Activated CD8-positive, alpha-beta T cell treated with anti-CD3 and anti-CD28 coated beads for 36 hours (primary cell): ENCODE measurements at regions not wholly inside any gene's neighbourhood (a gene's known extent, or its start where the extent isn't known, plus 50 kb on each side); places are given as distances from the start of the nearest gene placed in this dataset.

Experiments
- ATAC-seq: fragments of 200-7000 bp; cut with Tn5 transposase; one replicate; pipeline ENCODE4 v1.10.0; 2021; ENCODE audit warnings: mild to moderate bottlenecking, moderate library complexity
- CTCF ChIA-PET: fragments of 350-600 bp; sonication (Branson Sonifier 250); formaldehyde crosslinking; loops from one replicate; lab custom pipeline; 2021; ENCODE audit warnings: antibody characterized with exemption; lab: Charles Lee
- POLR2A ChIA-PET: fragments of 350-600 bp; sonication (Branson Sonifier 250); formaldehyde crosslinking; loops from one replicate; lab custom pipeline; 2021; ENCODE audit warnings: antibody characterized with exemption; lab: Charles Lee
- DNase-seq: peaks from one replicate; pipeline ENCODE4 v3.0.0-alpha.2; 2020
- H3K27ac Mint-ChIP-seq: one replicate; pipeline ENCODE4 v1.8.0; 2021; ENCODE audit warnings: mild to moderate bottlenecking, mixed read lengths
- H3K27me3 Mint-ChIP-seq: one replicate; pipeline ENCODE4 v1.8.0; 2021; ENCODE audit warnings: mixed read lengths
- H3K36me3 Mint-ChIP-seq: one replicate; pipeline ENCODE4 v1.8.0; 2021; ENCODE audit warnings: low read depth, mixed read lengths
- H3K4me1 Mint-ChIP-seq: one replicate; pipeline ENCODE4 v1.8.0; 2021; ENCODE audit warnings: low read depth, mixed read lengths
- H3K4me3 Mint-ChIP-seq: one replicate; pipeline ENCODE4 v1.8.0; 2021; ENCODE audit warnings: mild to moderate bottlenecking, moderate library complexity, mixed read lengths
- H3K9me3 Mint-ChIP-seq: one replicate; pipeline ENCODE4 v1.8.0; 2021; ENCODE audit warnings: mixed read lengths
- intact Hi-C: fragments of 100-400 bp; cut with micrococcal nuclease; formaldehyde crosslinking; loops from one replicate; pipeline ENCODE4 v1.10.0; 2022
- TF ChIP-seq, protein P1 (sequence below): fragments of 200-600 bp; IDR thresholded peaks from one replicate; pipeline ENCODE4 v1.8.0; 2022; ENCODE audit warnings: antibody characterized with exemption, mild to moderate bottlenecking

- intact Hi-C loops, result no loop called here
Measured at GRCh38 chr7:34332006-34332405, 326.0 kb upstream of the NPSR1 start.

GRCh38 chr7:34333184-34333583, 324.8 kb upstream of the NPSR1 start:
- Mint-ChIP-seq H3K36me3 (no peaks in the 10 kb centered on the region), H3K4me1 (no peaks in the 10 kb centered on the region), H3K27ac (no peak overlapping the region), H3K4me3 (no peak overlapping the region), H3K27me3 (no peaks in the 10 kb centered on the region), H3K9me3 (peaks cover 4% of the 10 kb centered on the region)
- TF ChIP-seq, protein P1, sequence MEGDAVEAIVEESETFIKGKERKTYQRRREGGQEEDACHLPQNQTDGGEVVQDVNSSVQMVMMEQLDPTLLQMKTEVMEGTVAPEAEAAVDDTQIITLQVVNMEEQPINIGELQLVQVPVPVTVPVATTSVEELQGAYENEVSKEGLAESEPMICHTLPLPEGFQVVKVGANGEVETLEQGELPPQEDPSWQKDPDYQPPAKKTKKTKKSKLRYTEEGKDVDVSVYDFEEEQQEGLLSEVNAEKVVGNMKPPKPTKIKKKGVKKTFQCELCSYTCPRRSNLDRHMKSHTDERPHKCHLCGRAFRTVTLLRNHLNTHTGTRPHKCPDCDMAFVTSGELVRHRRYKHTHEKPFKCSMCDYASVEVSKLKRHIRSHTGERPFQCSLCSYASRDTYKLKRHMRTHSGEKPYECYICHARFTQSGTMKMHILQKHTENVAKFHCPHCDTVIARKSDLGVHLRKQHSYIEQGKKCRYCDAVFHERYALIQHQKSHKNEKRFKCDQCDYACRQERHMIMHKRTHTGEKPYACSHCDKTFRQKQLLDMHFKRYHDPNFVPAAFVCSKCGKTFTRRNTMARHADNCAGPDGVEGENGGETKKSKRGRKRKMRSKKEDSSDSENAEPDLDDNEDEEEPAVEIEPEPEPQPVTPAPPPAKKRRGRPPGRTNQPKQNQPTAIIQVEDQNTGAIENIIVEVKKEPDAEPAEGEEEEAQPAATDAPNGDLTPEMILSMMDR, result no peak
- intact Hi-C loops, result no loop called here
- POLR2A ChIA-PET, result no interaction called here
- DNase-seq (no peak), ATAC-seq (no peak)
- CTCF ChIA-PET, result no interaction called here

More at GRCh38 chr7:34332006-34332405, 326.0 kb upstream of the NPSR1 start:
- DNase-seq (no peak), ATAC-seq (no peak)
- Mint-ChIP-seq H3K4me1 (no peaks in the 10 kb centered on the region), H3K4me3 (no peak overlapping the region), H3K27me3 (no peaks in the 10 kb centered on the region), H3K9me3 (no peaks in the 10 kb centered on the region), H3K36me3 (no peaks in the 10 kb centered on the region), H3K27ac (no peak overlapping the region)
- POLR2A ChIA-PET, result no interaction called here
- CTCF ChIA-PET, result no interaction called here
- TF ChIP-seq, protein P1, result no peak

- H3K36me3 Mint-ChIP-seq, result no peaks in the 10 kb centered on the region
- no peak overlapping the region for H3K4me3 Mint-ChIP-seq
- peaks cover 7% of the 10 kb centered on the region for H3K9me3 Mint-ChIP-seq
- TF ChIP-seq, protein P1, result no peak
- H3K27ac Mint-ChIP-seq, result no peak overlapping the region
- no peak for ATAC-seq
- no peak for DNase-seq
- no peaks in the 10 kb centered on the region for H3K27me3 Mint-ChIP-seq
- intact Hi-C loops, result no loop called here
- CTCF ChIA-PET, result no interaction called here
- POLR2A ChIA-PET, result no interaction called here
- H3K4me1 Mint-ChIP-seq, result no peaks in the 10 kb centered on the region
Measured at GRCh38 chr7:34333925-34334324, 324.1 kb upstream of the NPSR1 start.

DNA sequence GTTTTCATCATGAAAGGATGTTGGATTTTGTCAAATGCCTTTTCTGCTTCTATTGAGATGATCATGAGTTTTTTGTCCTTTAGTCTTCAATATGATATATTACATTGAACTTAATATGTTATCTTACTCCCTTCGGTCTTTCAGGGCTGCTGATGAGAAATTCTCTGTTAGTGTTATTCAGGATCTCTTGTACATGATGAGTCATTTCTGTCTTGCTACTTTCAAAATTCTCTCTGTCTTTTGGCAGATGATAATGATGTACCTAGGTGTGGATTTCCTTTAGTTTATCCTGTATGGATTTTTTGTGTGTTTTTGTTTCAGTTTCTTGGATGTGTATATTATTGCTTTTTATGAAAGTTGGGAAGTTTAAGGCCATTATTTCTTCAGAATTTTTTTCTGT, 320.9 kb upstream of the NPSR1 start:
- intact Hi-C loops, result no loop called here
- Mint-ChIP-seq H3K27me3 (no peaks in the 10 kb centered on the region), H3K27ac (no peak overlapping the region), H3K4me1 (no peaks in the 10 kb centered on the region), H3K36me3 (no peaks in the 10 kb centered on the region), H3K9me3 (peaks cover 7% of the 10 kb centered on the region), H3K4me3 (no peak overlapping the region)
- ChIA-PET CTCF (no interaction called here), POLR2A (no interaction called here)
- TF ChIP-seq, protein P1, result no peak
- DNase-seq (no peak), ATAC-seq (no peak)

DNA sequence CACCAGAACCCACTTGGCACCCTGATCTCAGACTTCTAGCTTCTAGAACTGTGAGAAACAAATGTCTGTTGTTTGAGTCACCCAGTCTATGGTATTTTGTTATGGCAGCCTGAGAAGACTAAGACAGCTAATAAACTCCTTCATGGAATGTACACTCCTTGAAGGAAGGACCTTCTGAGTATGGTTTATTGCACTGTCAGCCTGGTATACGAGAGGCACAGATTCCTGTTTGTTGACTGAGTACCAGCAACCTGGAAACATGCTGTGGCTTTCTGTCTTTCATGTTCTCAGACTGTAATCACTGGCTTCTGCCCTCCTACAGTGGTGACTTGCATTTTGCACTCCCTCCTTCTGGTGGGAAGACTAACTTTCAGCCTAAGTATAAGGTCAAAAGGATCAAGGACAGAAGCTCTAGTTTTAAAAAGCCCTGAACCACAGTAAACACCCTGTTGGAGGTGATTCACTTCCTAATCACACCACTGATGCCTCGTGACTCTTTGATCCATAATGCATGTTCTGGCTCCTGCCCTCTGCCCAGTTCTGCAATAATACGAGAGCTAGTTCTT, 319.0 kb upstream of the NPSR1 start:
- H3K36me3 Mint-ChIP-seq, result no peaks in the 10 kb centered on the region
- no peak overlapping the region for H3K4me3 Mint-ChIP-seq
- POLR2A ChIA-PET, result no interaction called here
- ATAC-seq (no peak), DNase-seq (no peak)
- no peak overlapping the region for H3K27ac Mint-ChIP-seq
- peaks cover 7% of the 10 kb centered on the region for H3K9me3 Mint-ChIP-seq
- intact Hi-C loops, result no loop called here
- CTCF ChIA-PET, result no interaction called here
- H3K4me1 Mint-ChIP-seq, result no peaks in the 10 kb centered on the region
- TF ChIP-seq, protein P1, result no peak
- no peaks in the 10 kb centered on the region for H3K27me3 Mint-ChIP-seq
